Type B pancreatic cell (in vitro differentiated cells): ENCODE measurements at regions not wholly inside any gene's neighbourhood (a gene's known extent, or its start where the extent isn't known, plus 50 kb on each side); places are given as distances from the start of the nearest gene placed in this dataset.

Experiments used
- DNase-seq: peaks from one replicate; pipeline ENCODE4 v3.0.0; 2021; ENCODE audit warnings: mixed read lengths; ENCODE audit not compliant: unreplicated experiment; ENCODE audit errors: extremely low spot score
- H3K27ac Mint-ChIP-seq: 2 replicates; pipeline ENCODE4 v1.8.0; 2021; ENCODE audit warnings: mild to moderate bottlenecking, mixed read lengths
- H3K27me3 Mint-ChIP-seq: 2 replicates; pipeline ENCODE4 v1.8.0; 2021; ENCODE audit warnings: mixed read lengths
- H3K36me3 Mint-ChIP-seq: 2 replicates; pipeline ENCODE4 v1.8.0; 2021; ENCODE audit warnings: mixed read lengths
- H3K4me1 Mint-ChIP-seq: one replicate; pipeline ENCODE4 v1.8.0; 2021; ENCODE audit warnings: mixed read lengths; ENCODE audit not compliant: unreplicated experiment
- H3K4me3 Mint-ChIP-seq: 2 replicates; pipeline ENCODE4 v1.8.0; 2021; ENCODE audit warnings: mild to moderate bottlenecking, mixed read lengths
- H3K9me3 Mint-ChIP-seq: 2 replicates; pipeline ENCODE4 v1.8.0; 2021; ENCODE audit warnings: mixed read lengths
- TF ChIP-seq, protein P1 (sequence below): fragments of 200-600 bp; sonication (generic); conservative IDR thresholded peaks from 2 replicates; pipeline ENCODE4 v1.5.0; 2021; ENCODE audit warnings: antibody characterized with exemption, mild to moderate bottlenecking

DNA sequence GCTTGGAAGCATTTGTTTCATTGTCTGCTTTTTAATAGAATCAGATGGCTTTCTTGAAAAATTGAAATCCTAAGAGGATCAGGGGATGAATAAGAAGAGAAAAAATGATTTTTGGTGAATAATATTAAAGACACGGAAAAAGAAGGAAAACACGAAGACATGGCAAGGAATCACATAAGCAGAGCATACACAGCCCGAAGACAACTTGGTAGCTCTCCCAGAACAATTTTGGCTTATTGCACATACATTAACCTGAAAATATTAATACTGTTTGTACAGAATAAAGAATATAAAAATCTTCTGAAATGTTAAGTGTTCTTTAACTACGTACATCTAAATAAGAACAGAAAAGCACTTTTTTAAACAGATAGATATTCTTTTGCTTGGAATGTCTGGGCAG lies 150.0 kb downstream of the SHOX2 start:
- no peaks in the 10 kb centered on the region for H3K36me3 Mint-ChIP-seq
- TF ChIP-seq, protein P1, sequence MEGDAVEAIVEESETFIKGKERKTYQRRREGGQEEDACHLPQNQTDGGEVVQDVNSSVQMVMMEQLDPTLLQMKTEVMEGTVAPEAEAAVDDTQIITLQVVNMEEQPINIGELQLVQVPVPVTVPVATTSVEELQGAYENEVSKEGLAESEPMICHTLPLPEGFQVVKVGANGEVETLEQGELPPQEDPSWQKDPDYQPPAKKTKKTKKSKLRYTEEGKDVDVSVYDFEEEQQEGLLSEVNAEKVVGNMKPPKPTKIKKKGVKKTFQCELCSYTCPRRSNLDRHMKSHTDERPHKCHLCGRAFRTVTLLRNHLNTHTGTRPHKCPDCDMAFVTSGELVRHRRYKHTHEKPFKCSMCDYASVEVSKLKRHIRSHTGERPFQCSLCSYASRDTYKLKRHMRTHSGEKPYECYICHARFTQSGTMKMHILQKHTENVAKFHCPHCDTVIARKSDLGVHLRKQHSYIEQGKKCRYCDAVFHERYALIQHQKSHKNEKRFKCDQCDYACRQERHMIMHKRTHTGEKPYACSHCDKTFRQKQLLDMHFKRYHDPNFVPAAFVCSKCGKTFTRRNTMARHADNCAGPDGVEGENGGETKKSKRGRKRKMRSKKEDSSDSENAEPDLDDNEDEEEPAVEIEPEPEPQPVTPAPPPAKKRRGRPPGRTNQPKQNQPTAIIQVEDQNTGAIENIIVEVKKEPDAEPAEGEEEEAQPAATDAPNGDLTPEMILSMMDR: no peak
- H3K27ac Mint-ChIP-seq: no peak overlapping the region
- peaks cover 3% of the 10 kb centered on the region for H3K9me3 Mint-ChIP-seq
- H3K4me1 Mint-ChIP-seq: peaks cover 9% of the 10 kb centered on the region
- no peaks in the 10 kb centered on the region for H3K27me3 Mint-ChIP-seq
- DNase-seq: no peak
- no peak overlapping the region for H3K4me3 Mint-ChIP-seq

DNA sequence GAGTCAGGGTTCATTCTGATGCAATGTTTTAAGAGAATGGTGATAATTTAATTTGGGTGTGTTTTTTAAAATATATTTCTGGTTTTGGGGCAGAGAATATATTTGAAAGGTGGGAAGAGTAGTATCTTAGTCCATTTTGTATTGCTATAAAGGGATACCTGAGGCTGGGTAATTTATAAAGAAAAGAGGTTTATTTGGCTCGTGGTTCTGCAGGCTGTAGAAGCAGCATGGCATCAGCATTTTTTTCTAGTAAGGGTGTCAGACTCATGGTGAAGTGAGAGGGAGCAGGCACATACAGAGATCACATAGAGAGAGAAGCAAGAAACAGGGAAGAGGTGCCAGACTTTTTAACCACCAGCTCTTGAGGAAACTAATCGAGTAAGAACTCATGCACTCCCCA lies 152.7 kb downstream of the SHOX2 start:
- no peaks in the 10 kb centered on the region for H3K27me3 Mint-ChIP-seq
- H3K27ac Mint-ChIP-seq: no peak overlapping the region
- H3K9me3 Mint-ChIP-seq: peaks cover 3% of the 10 kb centered on the region
- H3K36me3 Mint-ChIP-seq: no peaks in the 10 kb centered on the region
- TF ChIP-seq, protein P1: no peak
- H3K4me1 Mint-ChIP-seq: peaks cover 2% of the 10 kb centered on the region
- DNase-seq: no peak
- no peak overlapping the region for H3K4me3 Mint-ChIP-seq

DNA sequence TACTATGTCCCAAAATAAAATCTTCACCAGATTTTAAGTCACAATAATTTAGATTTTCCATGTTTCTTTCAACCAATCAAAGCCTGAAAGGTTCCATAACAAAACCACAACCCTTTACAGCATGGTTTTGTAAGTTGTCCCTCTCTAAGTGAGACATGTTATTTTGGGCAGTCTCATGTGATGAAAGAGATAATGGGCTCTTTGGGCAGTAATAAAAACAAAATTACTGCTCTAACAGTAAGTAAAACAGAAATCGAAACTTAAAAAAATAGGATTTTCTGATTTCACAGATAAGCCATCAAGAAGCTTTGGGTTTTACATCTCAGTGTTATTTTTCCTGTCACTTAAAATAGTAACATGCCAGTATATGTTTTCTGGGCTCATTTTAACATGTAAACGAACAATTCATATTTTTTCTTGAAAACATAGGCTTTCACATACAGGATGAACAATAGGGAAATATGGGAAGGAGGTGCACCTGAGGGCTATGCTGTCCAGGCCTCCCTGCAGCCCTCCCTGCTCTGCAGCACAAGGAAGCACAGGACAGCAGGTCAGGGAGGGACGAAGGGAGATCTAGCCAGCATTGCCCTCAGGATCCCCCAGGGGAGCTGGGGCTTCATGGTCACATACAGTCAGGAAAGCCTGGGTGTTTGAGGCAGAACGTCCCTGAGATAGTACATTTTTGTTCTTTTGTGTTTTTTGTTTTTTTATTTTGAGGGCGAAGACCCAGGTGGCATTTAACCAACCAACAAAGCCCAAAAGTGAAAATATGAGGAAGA lies 157.4 kb downstream of the SHOX2 start:
- no peaks in the 10 kb centered on the region for H3K4me1 Mint-ChIP-seq
- no peak for DNase-seq

DNA sequence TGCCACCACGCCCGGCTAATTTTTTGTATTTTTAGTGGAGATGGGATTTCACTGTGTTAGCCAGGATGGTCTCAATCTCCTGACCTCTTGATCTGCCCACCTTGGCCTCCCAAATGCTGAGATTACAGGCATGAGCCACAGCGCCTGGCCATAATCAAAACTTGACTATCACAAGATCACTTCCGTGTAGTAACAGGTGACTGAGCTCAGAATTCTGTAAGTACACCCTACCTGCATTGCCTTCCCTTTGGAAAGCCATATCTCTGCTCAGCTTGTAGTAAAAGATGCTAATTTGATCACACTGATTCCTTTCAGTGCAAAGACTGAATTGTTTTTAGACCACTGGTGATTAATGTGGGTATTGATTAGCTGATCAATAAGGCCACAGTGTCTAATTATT lies 167.1 kb downstream of the SHOX2 start:
- Mint-ChIP-seq H3K27me3 (peaks cover 16% of the 10 kb centered on the region), H3K4me1 (no peaks in the 10 kb centered on the region), H3K4me3 (no peak overlapping the region), H3K36me3 (no peaks in the 10 kb centered on the region), H3K27ac (no peak overlapping the region), H3K9me3 (no peaks in the 10 kb centered on the region)
- DNase-seq: no peak
- TF ChIP-seq, protein P1: no peak

More for the DNA sequence above, 157.4 kb downstream of the SHOX2 start:
- TF ChIP-seq, protein P1: no peak
- no peak overlapping the region for H3K27ac Mint-ChIP-seq
- H3K9me3 Mint-ChIP-seq: peaks cover 3% of the 10 kb centered on the region
- no peaks in the 10 kb centered on the region for H3K36me3 Mint-ChIP-seq
- peaks cover 4% of the 10 kb centered on the region for H3K27me3 Mint-ChIP-seq
- no peak overlapping the region for H3K4me3 Mint-ChIP-seq

DNA sequence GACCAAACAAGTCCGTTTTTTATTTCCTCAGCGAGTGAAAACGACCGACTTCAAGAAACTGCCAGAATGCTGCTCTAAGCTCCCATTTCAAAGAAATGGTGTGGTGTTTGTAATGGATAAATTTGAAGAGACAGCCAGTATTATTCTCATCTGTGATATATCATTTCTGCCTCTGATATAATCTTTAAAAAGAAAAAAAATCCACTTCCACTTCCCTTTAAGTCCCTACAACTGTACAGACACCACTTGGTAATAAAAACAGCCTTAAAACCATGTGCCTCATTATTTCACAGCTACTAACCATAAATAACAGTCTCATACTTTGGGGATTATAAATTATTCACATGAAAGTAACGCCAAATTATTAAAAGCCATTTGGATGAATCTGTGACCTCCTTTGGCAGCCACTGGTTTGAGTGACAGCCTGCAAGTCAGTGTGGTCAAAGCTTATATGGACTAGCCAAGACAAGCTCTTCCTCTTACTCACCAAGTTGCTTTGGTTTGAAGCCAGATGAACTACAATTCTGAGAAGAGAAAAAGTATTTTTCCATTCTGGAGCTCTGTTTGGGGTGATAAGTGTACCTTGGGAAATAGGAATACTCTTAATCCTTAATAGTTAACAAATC lies 168.0 kb downstream of the SHOX2 start:
- no peak overlapping the region for H3K4me3 Mint-ChIP-seq
- no peaks in the 10 kb centered on the region for H3K4me1 Mint-ChIP-seq
- TF ChIP-seq, protein P1: no peak
- H3K36me3 Mint-ChIP-seq: no peaks in the 10 kb centered on the region
- H3K9me3 Mint-ChIP-seq: no peaks in the 10 kb centered on the region
- H3K27me3 Mint-ChIP-seq: peaks cover 16% of the 10 kb centered on the region
- no peak overlapping the region for H3K27ac Mint-ChIP-seq
- no peak for DNase-seq
